Left forelimb (tissue), 1 donor: ENCODE measurements at regions not wholly inside any gene's neighbourhood (a gene's known extent, or its start where the extent isn't known, plus 50 kb on each side); places are given as distances from the start of the nearest gene placed in this dataset.

Experiments used
- DNase-seq: peaks from one replicate; pipeline ENCODE4 v3.0.0-alpha.2; 2018; ENCODE audit warnings: low spot score

- DNase-seq = no peak
Observed at GRCh38 chr13:104181526-104182231, 1115.5 kb upstream of the SLC10A2 start.

DNA sequence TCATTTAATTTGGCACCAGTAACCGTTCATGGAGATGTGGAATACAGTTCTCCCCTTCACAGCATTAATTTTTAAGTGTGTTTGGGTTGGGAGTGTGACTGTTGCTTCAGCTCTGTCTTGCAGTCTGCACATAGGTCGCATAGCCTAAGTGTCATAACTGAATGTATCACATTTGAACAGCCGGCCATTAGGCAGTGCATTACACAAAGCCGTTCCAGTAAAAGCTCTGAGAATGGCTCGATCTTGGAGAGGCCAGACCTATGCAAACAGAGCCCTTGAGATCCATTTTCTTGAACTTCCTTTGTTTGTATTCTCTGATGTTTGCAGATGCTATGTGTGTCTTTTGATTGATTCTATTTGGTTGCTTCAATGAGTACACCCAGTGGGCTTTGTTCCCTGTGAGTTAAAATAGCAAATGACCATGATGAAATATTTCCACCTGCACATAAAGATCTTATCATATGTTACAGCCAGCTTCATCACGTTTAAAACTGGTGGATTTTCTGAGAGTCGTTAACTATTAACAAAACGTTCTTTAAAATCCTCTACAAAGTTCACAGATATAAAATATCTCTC is 1104.9 kb upstream of the SLC10A2 start:
- no peak for DNase-seq

DNA sequence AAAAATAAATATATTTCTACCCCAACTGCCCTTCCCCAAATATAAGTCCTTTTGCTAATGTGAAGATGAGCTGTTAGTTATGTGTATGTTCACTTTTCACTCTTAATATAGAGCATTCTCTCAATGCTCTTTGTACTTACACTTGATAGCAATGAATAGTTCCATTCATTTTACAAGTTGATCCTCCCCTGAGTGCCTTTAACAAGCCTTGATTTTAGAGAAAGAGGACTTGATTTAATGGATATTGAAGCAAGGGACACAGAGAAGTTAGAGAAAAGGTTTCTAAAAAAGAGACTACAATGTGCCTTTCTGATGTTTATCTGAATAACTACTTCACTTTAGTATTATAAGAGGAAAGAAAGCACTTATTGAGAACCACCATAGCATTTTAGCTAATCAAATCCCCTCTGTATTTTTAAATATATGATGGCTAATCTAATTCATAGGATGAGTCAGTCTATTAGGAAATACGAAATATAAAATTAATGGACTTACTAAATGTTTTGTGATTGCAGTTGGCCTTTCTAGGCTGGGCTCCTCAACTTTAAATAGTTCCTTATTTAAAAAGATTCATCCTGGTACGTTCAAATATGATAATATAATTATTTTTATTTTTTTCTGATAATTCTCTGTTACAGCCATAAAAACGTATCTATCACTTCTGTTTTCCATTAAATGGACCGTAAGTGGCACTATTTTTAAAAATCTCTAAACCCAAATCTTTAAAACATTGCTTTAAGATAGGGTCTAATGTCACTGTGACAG is 1097.8 kb upstream of the SLC10A2 start:
- DNase-seq = no peak

- DNase-seq = no peak
Observed at GRCh38 chr13:104160536-104160935, 1094.3 kb upstream of the SLC10A2 start.

- DNase-seq = no peak
Observed at GRCh38 chr13:104143760-104144416, 1077.7 kb upstream of the SLC10A2 start.

DNA sequence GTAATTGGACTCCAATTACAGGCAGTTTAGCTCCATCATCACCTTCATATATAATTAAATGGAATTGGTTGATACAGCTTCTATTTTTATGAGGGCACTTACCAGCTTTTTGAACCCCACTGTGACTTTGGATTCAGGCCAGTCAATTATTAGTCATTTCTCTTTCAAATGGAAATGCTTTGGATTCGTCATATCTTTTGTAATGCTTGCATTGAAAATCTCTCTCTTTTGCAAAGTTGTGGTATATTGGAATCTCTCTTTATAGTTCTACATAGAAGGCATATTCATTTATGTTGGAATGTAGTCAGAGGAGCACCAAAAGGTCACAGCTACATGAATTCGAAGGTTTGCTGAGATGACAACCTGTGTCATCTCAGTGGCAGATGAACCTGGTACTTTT is 1074.3 kb upstream of the SLC10A2 start:
- DNase-seq = no peak

- DNase-seq = no peak
Observed at GRCh38 chr13:104137416-104137815, 1071.2 kb upstream of the SLC10A2 start.

DNA sequence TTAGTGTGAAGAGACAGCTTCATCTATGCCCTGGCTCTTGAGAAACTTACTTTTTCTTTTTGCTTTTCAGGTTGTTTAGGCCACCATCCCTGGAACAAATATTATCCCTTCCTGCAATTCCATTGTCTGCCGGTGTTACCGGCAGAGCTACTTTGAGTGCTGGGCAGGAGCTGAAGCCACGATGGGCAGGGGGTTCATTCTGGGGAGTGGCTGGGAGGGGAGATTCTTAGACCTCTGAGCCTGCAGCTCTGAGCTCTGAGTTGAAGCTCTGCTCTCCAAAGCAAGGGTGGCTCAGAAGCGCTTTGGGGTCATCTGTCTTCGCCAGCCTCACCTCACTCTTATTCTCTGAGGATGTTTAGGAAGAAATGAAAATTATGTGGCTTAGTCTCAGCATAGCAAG is 1066.6 kb upstream of the SLC10A2 start:
- no peak for DNase-seq

GRCh38 chr13:104114101-104114500 is 1047.9 kb upstream of the SLC10A2 start:
- no peak for DNase-seq

GRCh38 chr13:104111031-104111430 is 1044.8 kb upstream of the SLC10A2 start:
- no peak for DNase-seq

DNA sequence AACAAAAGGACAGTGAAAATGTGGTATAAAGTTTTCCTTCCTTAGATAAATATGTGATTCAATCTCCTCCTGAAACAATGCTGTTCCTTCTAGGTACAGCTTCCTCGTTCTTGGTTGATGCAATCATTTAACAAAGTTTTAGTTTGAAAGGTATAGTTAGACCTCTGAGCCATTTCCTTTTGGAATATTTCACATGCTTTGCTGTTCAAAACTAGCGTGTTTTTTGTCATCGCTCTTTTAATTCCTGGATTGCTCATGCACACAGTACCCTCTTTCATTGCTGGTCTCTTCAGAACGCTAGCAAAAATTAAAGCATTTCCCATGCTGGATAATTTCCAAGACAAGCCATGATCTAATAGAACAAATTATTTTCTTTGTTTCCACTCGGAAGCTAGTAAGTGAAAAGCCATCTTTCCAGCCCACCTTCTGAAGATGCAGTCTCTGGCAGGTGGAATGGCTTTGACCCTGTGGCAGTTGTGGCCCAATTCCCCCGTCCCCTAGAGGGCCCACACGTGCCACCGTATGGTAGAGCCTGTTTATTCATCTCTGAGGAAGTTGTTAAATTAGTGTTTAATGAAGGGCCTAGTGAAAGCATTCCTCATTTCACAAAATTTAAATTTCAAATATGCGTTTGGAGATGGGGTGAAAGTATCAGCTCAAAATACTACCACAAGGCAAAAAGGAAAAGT is 1040.6 kb upstream of the SLC10A2 start:
- DNase-seq = no peak

- no peak for DNase-seq
Observed at GRCh38 chr13:104105418-104106355, 1039.5 kb upstream of the SLC10A2 start.

- DNase-seq = no peak
Observed at GRCh38 chr13:104099750-104100149, 1033.5 kb upstream of the SLC10A2 start.

DNA sequence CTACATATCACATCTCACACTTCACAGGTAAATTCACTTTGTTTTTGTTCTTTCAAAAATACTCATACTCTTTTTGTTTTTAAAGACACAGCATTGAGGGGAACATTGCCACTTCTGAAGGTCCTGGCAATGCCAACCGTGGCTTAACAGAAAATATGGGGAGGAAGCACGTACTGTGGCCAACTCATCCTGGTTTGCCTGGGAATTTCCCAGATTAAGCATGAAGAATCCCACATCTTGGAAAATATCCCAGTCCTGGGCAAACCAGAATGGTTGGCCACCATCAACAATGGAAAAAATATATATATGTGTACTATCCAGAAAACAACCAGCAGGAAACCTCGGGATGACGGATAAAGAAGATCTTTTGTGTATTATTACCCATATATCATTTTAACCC is 1032.2 kb upstream of the SLC10A2 start:
- DNase-seq = no peak

GRCh38 chr13:104086759-104087158 is 1020.5 kb upstream of the SLC10A2 start:
- no peak for DNase-seq

GRCh38 chr13:104086210-104086609 is 1020.0 kb upstream of the SLC10A2 start:
- no peak for DNase-seq

- no peak for DNase-seq
Observed at GRCh38 chr13:104085611-104086010, 1019.4 kb upstream of the SLC10A2 start.

DNA sequence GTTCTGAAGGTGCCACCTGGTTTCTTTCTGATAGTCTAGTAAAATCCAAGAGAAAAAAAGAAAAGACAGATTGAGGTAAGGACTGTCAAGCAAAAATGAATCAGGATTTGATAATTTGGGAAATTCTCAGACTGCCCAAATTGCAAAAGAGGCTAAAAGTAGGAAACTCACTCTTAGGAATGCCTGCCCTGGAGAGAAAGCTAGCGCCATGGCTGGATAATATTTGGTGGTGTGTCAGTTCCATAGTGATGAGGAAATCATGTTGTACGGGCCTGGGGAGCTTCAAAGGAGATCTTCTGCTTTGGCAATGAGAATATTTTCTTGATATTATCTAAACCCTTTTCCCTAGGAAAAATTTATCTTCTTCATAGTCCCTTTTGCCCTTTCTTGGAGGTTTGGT is 1008.1 kb upstream of the SLC10A2 start:
- no peak for DNase-seq

- DNase-seq = no peak
Observed at GRCh38 chr13:104071806-104072205, 1005.6 kb upstream of the SLC10A2 start.

GRCh38 chr13:104065328-104065727 is 999.1 kb upstream of the SLC10A2 start:
- no peak for DNase-seq

GRCh38 chr13:104057861-104058260 is 991.6 kb upstream of the SLC10A2 start:
- no peak for DNase-seq
